Cardiac muscle cell (in vitro differentiated cells and primary cell): ENCODE measurements at regions not wholly inside any gene's neighbourhood (a gene's known extent, or its start where the extent isn't known, plus 50 kb on each side); places are given as distances from the start of the nearest gene placed in this dataset.
A peak's percentile ranks its signal among the peaks of the same experiment; 100 is the strongest.

Experiments
- DNase-seq, 2 donors: peaks; one replicate each; pipeline versions ENCODE4 v3.0.0 to v3.0.0-alpha.2; 2010 to 2017; ENCODE audit warnings: low read depth in 1 of 2, low spot score in 1 of 2
- H3K27ac ChIP-seq: fragments of 200-600 bp; sonication (generic); 2 replicates; pipeline ENCODE4 v1.5.1; 2016
- H3K27me3 ChIP-seq: fragments of 200-600 bp; sonication (generic); 2 replicates; pipeline ENCODE4 v1.6.0; 2016; ENCODE audit warnings: control low read depth
- H3K36me3 ChIP-seq: fragments of 200-600 bp; sonication (generic); 2 replicates; pipeline ENCODE4 v1.5.1; 2016; ENCODE audit warnings: control low read depth
- H3K4me1 ChIP-seq: fragments of 200-600 bp; sonication (generic); 2 replicates; pipeline ENCODE4 v1.8.1; 2017; ENCODE audit warnings: low read depth, mild to moderate bottlenecking, mixed run types
- H3K4me3 ChIP-seq: fragments of 200-600 bp; sonication (generic); 2 replicates; pipeline ENCODE4 v1.5.1; 2016; ENCODE audit warnings: mild to moderate bottlenecking
- H3K9me3 ChIP-seq: fragments of 200-600 bp; sonication (generic); 2 replicates; pipeline ENCODE4 v1.5.1; 2017; ENCODE audit warnings: low read depth, mild to moderate bottlenecking, control low read depth
- CTCF ChIP-seq: IDR thresholded peaks from 2 replicates; pipeline ENCODE4 v1.5.1; 2012; ENCODE audit warnings: low read depth, mild to moderate bottlenecking, low read length

- TF ChIP-seq CTCF: no peak
- no peaks in the 10 kb centered on the region for H3K4me1 ChIP-seq
- no peak overlapping the region for H3K27ac ChIP-seq
- peak in 1 of 2 donors; percentile 46 for DNase-seq
- H3K27me3 ChIP-seq: no peaks in the 10 kb centered on the region
- H3K36me3 ChIP-seq: no peaks in the 10 kb centered on the region
- H3K9me3 ChIP-seq: no peaks in the 10 kb centered on the region
- no peak overlapping the region for H3K4me3 ChIP-seq
Measured at GRCh38 chr4:15232366-15233263, 195.2 kb upstream of the C1QTNF7 start.

- Histone ChIP-seq H3K4me1 (no peaks in the 10 kb centered on the region), H3K27me3 (no peaks in the 10 kb centered on the region), H3K27ac (no peak overlapping the region), H3K9me3 (no peaks in the 10 kb centered on the region), H3K4me3 (no peak overlapping the region), H3K36me3 (no peaks in the 10 kb centered on the region)
- DNase-seq: no peak
- no peak for TF ChIP-seq CTCF
Measured at GRCh38 chr4:15233264-15233597, 194.6 kb upstream of the C1QTNF7 start.

GRCh38 chr4:15233626-15234025 is 194.2 kb upstream of the C1QTNF7 start:
- Histone ChIP-seq H3K4me1 (no peaks in the 10 kb centered on the region), H3K27ac (no peak overlapping the region), H3K36me3 (no peaks in the 10 kb centered on the region), H3K4me3 (no peak overlapping the region), H3K27me3 (no peaks in the 10 kb centered on the region), H3K9me3 (no peaks in the 10 kb centered on the region)
- no peak for TF ChIP-seq CTCF
- no peak for DNase-seq

GRCh38 chr4:15234116-15234855 is 193.5 kb upstream of the C1QTNF7 start:
- Histone ChIP-seq H3K27ac (no peak overlapping the region), H3K4me3 (no peak overlapping the region), H3K4me1 (no peaks in the 10 kb centered on the region), H3K27me3 (no peaks in the 10 kb centered on the region), H3K36me3 (no peaks in the 10 kb centered on the region), H3K9me3 (no peaks in the 10 kb centered on the region)
- no peak for TF ChIP-seq CTCF
- DNase-seq: peak in 1 of 2 donors; percentile 64

GRCh38 chr4:15234856-15235126 is 193.0 kb upstream of the C1QTNF7 start:
- H3K36me3 ChIP-seq: no peaks in the 10 kb centered on the region
- H3K27ac ChIP-seq: no peak overlapping the region
- H3K4me1 ChIP-seq: no peaks in the 10 kb centered on the region
- DNase-seq: peak in 1 of 2 donors; percentile 90
- H3K9me3 ChIP-seq: no peaks in the 10 kb centered on the region
- TF ChIP-seq CTCF: no peak
- H3K27me3 ChIP-seq: no peaks in the 10 kb centered on the region
- H3K4me3 ChIP-seq: no peak overlapping the region
